Gastrocnemius medialis (tissue), 4 donors: ENCODE measurements at regions not wholly inside any gene's neighbourhood (a gene's known extent, or its start where the extent isn't known, plus 50 kb on each side); places are given as distances from the start of the nearest gene placed in this dataset.
"Not testable (repeated sequence)": the region's sequence is repeated elsewhere in the genome, so short reads cannot be mapped to it uniquely, and the experiment has no call there.

Source experiments
- POLR2A ChIP-seq, 2 donors: fragments of 450-650 bp; IDR thresholded peaks; one replicate each; pipeline ENCODE4 v1.6.1; 2017; ENCODE audit warnings: antibody characterized with exemption in 2 of 2, mild to moderate bottlenecking in 2 of 2, moderate library complexity in 2 of 2
- TF ChIP-seq, protein P1 (sequence below), 5 experiments: fragments of 450-650 bp in 3 of 5; fragments of 200-600 bp in 2 of 5; sonication (generic) in 2 of 5; IDR thresholded peaks in 4 of 5; conservative IDR thresholded peaks in 1 of 5; 1 replicate in 4 of 5; 2 replicates in 1 of 5; pipeline ENCODE4 v1.5.1; 2016 to 2019; ENCODE audit warnings: antibody characterized with exemption in 5 of 5, mild to moderate bottlenecking in 3 of 5, moderate library complexity in 3 of 5

DNA sequence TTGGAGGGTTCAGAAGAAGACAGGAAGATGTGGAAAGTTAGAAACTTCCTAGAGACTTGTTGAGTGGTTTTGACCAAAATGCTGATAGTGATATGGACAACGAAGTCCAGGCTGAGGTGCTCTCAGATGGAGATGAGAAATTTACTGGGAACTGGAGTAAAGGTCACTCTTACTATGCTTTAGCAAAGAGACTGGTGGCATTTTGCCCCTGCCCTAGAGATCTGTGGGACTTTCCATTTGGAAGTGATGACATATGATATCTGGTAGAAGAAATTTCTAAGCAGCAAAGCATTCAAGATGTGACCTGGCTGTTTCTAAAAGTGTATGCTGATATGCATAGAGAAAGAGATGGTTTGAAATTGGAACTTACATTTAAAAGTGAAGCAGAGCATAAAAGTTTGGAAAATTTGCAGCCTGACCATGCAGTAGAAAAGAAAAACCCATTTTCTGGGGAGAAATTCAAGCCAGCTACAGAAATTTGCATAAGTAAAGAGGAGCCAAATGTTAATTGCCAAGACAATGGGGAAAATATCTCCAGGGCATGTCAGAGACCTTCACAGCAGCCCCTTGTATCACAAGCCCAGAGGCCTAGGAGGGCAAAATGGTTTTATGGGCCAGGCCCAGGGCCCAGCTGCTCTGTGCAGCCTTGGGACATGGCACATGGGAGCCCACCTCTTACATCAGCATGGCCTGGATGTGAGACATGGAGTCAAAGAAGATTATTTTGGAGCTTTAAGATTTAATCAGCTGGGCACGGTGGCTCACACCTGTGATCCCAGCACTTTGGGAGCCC is 63.1 kb upstream of the SLC1A4 start:
- not testable (repeated sequence) for TF ChIP-seq POLR2A (IDR thresholded peaks at IDR 0.05)
- TF ChIP-seq, protein P1, sequence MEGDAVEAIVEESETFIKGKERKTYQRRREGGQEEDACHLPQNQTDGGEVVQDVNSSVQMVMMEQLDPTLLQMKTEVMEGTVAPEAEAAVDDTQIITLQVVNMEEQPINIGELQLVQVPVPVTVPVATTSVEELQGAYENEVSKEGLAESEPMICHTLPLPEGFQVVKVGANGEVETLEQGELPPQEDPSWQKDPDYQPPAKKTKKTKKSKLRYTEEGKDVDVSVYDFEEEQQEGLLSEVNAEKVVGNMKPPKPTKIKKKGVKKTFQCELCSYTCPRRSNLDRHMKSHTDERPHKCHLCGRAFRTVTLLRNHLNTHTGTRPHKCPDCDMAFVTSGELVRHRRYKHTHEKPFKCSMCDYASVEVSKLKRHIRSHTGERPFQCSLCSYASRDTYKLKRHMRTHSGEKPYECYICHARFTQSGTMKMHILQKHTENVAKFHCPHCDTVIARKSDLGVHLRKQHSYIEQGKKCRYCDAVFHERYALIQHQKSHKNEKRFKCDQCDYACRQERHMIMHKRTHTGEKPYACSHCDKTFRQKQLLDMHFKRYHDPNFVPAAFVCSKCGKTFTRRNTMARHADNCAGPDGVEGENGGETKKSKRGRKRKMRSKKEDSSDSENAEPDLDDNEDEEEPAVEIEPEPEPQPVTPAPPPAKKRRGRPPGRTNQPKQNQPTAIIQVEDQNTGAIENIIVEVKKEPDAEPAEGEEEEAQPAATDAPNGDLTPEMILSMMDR (IDR thresholded peaks at IDR 0.05 in 4 of 5, conservative IDR thresholded peaks at IDR 0.05 in 1 of 5): not testable (repeated sequence)
